ENCODE measurements at regions not wholly inside any gene's neighbourhood (a gene's known extent, or its start where the extent isn't known, plus 50 kb on each side); places are given as distances from the start of the nearest gene placed in this dataset.

GRCh38 chr2:59588286-59588685 lies 965.2 kb downstream of the BCL11A start:
- DNase-seq (ENCODE audit: extremely low read depth, low read depth), result no peak
- TF ChIP-seq, protein P1, sequence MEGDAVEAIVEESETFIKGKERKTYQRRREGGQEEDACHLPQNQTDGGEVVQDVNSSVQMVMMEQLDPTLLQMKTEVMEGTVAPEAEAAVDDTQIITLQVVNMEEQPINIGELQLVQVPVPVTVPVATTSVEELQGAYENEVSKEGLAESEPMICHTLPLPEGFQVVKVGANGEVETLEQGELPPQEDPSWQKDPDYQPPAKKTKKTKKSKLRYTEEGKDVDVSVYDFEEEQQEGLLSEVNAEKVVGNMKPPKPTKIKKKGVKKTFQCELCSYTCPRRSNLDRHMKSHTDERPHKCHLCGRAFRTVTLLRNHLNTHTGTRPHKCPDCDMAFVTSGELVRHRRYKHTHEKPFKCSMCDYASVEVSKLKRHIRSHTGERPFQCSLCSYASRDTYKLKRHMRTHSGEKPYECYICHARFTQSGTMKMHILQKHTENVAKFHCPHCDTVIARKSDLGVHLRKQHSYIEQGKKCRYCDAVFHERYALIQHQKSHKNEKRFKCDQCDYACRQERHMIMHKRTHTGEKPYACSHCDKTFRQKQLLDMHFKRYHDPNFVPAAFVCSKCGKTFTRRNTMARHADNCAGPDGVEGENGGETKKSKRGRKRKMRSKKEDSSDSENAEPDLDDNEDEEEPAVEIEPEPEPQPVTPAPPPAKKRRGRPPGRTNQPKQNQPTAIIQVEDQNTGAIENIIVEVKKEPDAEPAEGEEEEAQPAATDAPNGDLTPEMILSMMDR (IDR thresholded peaks at IDR 0.05; ENCODE audit: low read depth, low read length), result no peak

- TF ChIP-seq, protein P1 (IDR thresholded peaks at IDR 0.05; ENCODE audit: low read depth, low read length), result no peak
- DNase-seq (ENCODE audit: extremely low read depth, low read depth), result no peak
These were observed 967.3 kb downstream of the BCL11A start for GRCh38 chr2:59586176-59586575.

GRCh38 chr2:59585655-59586054 lies 967.8 kb downstream of the BCL11A start:
- no peak for DNase-seq (ENCODE audit: extremely low read depth, low read depth)
- TF ChIP-seq, protein P1 (IDR thresholded peaks at IDR 0.05; ENCODE audit: low read depth, low read length), result no peak

- DNase-seq (ENCODE audit: extremely low read depth, low read depth), result no peak
- TF ChIP-seq, protein P1 (IDR thresholded peaks at IDR 0.05; ENCODE audit: low read depth, low read length), result no peak
These were observed 968.5 kb downstream of the BCL11A start for GRCh38 chr2:59584958-59585357.

DNA sequence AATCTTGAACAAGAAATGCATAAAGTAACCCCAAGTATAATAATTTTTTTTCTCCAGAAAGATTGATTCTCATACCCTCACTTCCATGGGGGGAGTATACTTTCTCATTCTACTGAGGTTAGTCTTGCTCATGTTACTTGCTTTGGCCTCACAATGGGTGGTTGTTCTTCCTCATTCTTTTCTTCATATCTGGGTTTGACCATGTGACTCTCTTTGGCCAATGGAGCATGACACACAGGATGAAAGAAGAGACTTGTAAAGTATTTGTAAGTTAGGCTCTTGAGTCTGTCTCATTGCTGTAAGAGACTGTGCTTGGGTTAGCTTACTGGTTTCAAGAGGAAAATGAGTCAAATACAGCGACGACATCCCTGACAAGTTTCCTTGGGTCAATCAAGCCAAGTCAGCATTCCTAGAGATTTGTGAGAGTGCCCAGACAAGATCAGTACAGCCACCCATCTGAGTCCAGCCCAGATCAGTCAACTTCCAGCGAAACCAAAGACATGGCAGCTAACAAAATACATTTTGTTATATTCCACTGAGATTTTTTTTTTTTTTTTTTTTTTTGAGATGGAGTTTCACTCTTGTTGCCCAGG lies 970.2 kb downstream of the BCL11A start:
- no peak for DNase-seq (ENCODE audit: extremely low read depth, low read depth)
- TF ChIP-seq, protein P1 (IDR thresholded peaks at IDR 0.05; ENCODE audit: low read depth, low read length), result no peak

DNA sequence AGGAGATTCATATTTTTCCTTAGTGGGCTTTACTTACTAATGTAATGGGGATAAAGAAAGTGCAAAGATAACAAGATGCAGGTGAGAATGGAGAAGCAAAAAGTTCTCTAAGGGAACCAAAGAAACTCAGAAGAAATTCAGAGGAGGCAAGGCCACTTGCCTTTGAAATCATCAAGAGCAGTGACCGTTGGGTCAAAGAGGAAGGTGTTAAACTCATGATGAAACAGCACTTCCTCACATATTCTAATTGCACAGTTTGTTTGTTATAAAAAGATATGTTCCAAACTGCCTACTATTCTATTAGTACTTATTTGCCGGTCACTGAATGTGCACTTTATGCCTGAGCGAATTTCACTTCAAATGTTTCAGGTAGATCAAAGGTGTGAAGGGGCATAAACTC lies 975.1 kb downstream of the BCL11A start:
- no peak for DNase-seq (ENCODE audit: extremely low read depth, low read depth)
- TF ChIP-seq, protein P1 (IDR thresholded peaks at IDR 0.05; ENCODE audit: low read depth, low read length), result no peak

DNA sequence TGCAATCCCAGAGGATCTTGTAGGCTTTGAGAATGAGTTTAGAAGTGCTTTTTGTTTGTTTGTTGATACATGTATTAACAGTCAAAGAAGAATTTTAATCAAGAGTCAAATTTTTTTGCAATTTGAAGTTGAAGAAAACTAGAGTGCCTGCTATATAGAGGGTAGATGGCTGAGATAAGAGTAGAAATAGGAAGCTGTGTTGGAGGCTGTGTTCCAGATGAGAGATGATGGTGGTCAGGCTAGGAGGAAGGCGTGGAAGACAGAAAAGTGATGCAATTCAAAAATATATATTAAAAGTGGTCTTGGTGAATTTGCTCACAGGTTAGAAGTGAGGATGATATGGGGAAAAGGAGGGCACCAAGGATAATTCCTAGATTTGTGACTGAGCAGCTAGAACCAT lies 978.3 kb downstream of the BCL11A start:
- no peak for DNase-seq (ENCODE audit: extremely low read depth, low read depth)
- TF ChIP-seq, protein P1 (IDR thresholded peaks at IDR 0.05; ENCODE audit: low read depth, low read length), result no peak
